Lung (tissue), 11 donors: ENCODE measurements at regions not wholly inside any gene's neighbourhood (a gene's known extent, or its start where the extent isn't known, plus 50 kb on each side); places are given as distances from the start of the nearest gene placed in this dataset.

Source experiments
- ATAC-seq: fragments of 200-7000 bp; cut with Tn5 transposase; one replicate; pipeline ENCODE4 v1.9.1; 2020; ENCODE audit warnings: moderate number of reproducible peaks; ENCODE audit not compliant: insufficient read depth, low FRiP score
- DNase-seq, 3 donors: peaks; one replicate each; pipeline ENCODE4 v3.0.0-alpha.2; 2013 to 2017
- H3K27ac ChIP-seq, 2 donors: one replicate each; pipeline ENCODE4 v1.5.1; 2013; ENCODE audit warnings: mild to moderate bottlenecking in 2 of 2, moderate library complexity in 2 of 2, control low read depth in 1 of 2, inconsistent platforms in 1 of 2, low read depth in 1 of 2, low read length in 1 of 2
- H3K27me3 ChIP-seq, 3 donors: one replicate each; pipeline ENCODE4 v1.5.1; 2013; ENCODE audit warnings: low read length in 2 of 3; ENCODE audit not compliant: control insufficient read depth in 3 of 3, insufficient read depth in 3 of 3
- H3K36me3 ChIP-seq, 4 donors: one replicate each; pipeline ENCODE4 v1.5.1; 2013; ENCODE audit warnings: low read length in 4 of 4, mild to moderate bottlenecking in 1 of 4, moderate library complexity in 1 of 4; ENCODE audit not compliant: control insufficient read depth in 4 of 4, insufficient read depth in 4 of 4
- H3K4me1 ChIP-seq, 5 donors: one replicate each; pipeline ENCODE4 v1.5.1; 2013; ENCODE audit warnings: low read length in 5 of 5, mild to moderate bottlenecking in 2 of 5, moderate library complexity in 1 of 5; ENCODE audit not compliant: control insufficient read depth in 5 of 5, insufficient read depth in 5 of 5
- H3K4me3 ChIP-seq: one replicate; pipeline ENCODE4 v1.5.1; 2013; ENCODE audit warnings: mild to moderate bottlenecking, control low read depth, moderate library complexity
- H3K9ac ChIP-seq, 2 donors: one replicate each; pipeline ENCODE4 v1.5.1; 2013; ENCODE audit warnings: low read length in 2 of 2, control low read depth in 1 of 2; ENCODE audit not compliant: insufficient read depth in 1 of 2
- H3K9me3 ChIP-seq, 4 donors: one replicate each; pipeline ENCODE4 v1.5.1; 2013; ENCODE audit warnings: low read length in 3 of 4, mild to moderate bottlenecking in 1 of 4, moderate library complexity in 1 of 4; ENCODE audit not compliant: control insufficient read depth in 4 of 4, insufficient read depth in 3 of 4
- WGBS, 2 donors: extraction: QIAGEN DNeasy Blood & Tissue Kit; methylation state at CpG; one replicate each; pipeline ENCODE4 v1.1.7; 2013; 5-methylcytosine and 5-hydroxymethylcytosine counted together
- TF ChIP-seq, protein P1 (sequence below): IDR thresholded peaks from 2 replicates; pipeline ENCODE4 v1.5.1; 2012; ENCODE audit warnings: mild to moderate bottlenecking; ENCODE audit errors: control extremely low read depth, extremely low read depth
- donor health status: control.
- donor health status: control.
- donor health status: Bipolar disorder and iron deficiency.
- donor health status: healthy.
- donor health status: DM: yes; HTN: yes; CAD: no.

DNA sequence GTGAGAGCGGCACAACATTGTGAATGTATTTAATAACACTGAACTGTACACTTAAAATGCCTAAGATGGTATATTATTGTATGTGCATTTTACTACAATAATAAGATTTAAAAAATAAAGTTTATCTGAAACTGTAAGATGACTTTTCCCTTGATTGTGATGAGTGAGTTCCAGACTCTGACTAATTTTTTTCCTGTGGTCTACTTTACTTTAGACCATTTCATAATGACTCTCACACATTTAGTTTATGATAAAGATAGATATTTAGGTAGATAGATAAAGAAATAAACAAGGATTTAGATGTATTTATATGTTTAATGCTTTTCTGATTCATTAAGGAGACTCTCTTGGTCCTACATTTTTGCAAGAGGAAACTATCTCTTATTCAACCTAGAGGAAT lies 835.9 kb upstream of the SORCS1 start:
- DNase-seq (no peak), ATAC-seq (no peak)
- 94 to 95% methylated on average over 1 of the region's 1 CpG for WGBS, 2 donors
- Histone ChIP-seq H3K27me3 (no peaks in the 10 kb centered on the region), H3K27ac (no peak overlapping the region), H3K9ac (no peak overlapping the region), H3K9me3 (no peaks in the 10 kb centered on the region), H3K4me3 (no peak overlapping the region), H3K36me3 (no peaks in the 10 kb centered on the region), H3K4me1 (no peaks in the 10 kb centered on the region)
- TF ChIP-seq, protein P1, sequence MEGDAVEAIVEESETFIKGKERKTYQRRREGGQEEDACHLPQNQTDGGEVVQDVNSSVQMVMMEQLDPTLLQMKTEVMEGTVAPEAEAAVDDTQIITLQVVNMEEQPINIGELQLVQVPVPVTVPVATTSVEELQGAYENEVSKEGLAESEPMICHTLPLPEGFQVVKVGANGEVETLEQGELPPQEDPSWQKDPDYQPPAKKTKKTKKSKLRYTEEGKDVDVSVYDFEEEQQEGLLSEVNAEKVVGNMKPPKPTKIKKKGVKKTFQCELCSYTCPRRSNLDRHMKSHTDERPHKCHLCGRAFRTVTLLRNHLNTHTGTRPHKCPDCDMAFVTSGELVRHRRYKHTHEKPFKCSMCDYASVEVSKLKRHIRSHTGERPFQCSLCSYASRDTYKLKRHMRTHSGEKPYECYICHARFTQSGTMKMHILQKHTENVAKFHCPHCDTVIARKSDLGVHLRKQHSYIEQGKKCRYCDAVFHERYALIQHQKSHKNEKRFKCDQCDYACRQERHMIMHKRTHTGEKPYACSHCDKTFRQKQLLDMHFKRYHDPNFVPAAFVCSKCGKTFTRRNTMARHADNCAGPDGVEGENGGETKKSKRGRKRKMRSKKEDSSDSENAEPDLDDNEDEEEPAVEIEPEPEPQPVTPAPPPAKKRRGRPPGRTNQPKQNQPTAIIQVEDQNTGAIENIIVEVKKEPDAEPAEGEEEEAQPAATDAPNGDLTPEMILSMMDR = no peak

DNA sequence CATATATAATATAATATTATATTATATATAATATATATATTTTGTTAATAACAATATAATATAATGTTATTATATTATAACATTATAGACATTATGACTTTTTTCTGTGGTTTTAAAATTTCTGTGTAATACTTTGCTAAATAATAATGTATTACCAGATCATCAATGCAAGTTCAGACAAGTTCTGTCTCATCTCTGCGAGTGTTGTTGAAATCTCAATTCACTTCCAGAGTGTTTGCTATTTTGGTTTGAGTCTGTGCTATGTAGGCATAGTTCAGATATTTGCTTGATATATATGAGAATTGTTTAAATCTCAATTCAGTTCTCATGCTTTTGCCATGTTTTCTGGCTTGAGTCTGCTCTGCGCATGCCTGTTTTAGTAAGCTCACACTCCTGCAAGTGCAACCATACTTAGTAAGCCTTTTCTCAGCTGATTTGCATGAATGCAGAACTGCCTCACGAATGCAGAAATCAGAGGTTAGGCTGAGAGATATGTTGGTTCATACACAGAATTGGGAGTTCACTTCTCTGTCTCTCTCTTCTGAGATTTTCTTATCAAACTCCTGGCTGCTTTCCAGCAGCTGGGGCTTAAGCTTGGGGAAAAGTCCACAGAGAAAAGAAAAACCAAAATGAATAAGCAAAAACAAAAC lies 830.2 kb upstream of the SORCS1 start:
- Histone ChIP-seq H3K9ac (no peak overlapping the region), H3K9me3 (no peaks in the 10 kb centered on the region), H3K36me3 (no peaks in the 10 kb centered on the region), H3K4me1 (no peaks in the 10 kb centered on the region), H3K4me3 (no peak overlapping the region), H3K27me3 (no peaks in the 10 kb centered on the region), H3K27ac (no peak overlapping the region)
- DNase-seq = peak in 2 of 3 donors; percentile 1 to 13
- 67 to 69% methylated on average over 3 of the region's 3 CpGs for WGBS, 2 donors
- no peak for ATAC-seq
- TF ChIP-seq, protein P1 = no peak

- 78 to 79% methylated on average over 4 of the region's 4 CpGs for WGBS, 2 donors
- DNase-seq (no peak), ATAC-seq (no peak)
Observed at GRCh38 chr10:107986571-107986970, 822.1 kb upstream of the SORCS1 start.

More at GRCh38 chr10:107986571-107986970, 822.1 kb upstream of the SORCS1 start:
- Histone ChIP-seq H3K4me1 (no peaks in the 10 kb centered on the region), H3K27me3 (no peaks in the 10 kb centered on the region), H3K27ac (no peak overlapping the region), H3K36me3 (no peaks in the 10 kb centered on the region), H3K9me3 (no peaks in the 10 kb centered on the region), H3K4me3 (no peak overlapping the region), H3K9ac (no peak overlapping the region)
- TF ChIP-seq, protein P1 = no peak
